CD14-positive monocyte (primary cell): ENCODE measurements at regions not wholly inside any gene's neighbourhood (a gene's known extent, or its start where the extent isn't known, plus 50 kb on each side); places are given as distances from the start of the nearest gene placed in this dataset.

Experiments
- DNase-seq, 3 donors: peaks; one replicate each; pipeline ENCODE4 v3.0.0-alpha.2; 2011 to 2022
- H2AFZ ChIP-seq: 2 replicates; pipeline ENCODE4 v1.6.0; 2012; ENCODE audit warnings: mild to moderate bottlenecking, low read depth, low read length, inconsistent platforms; ENCODE audit not compliant: insufficient read depth, poor library complexity, severe bottlenecking
- H3K27ac ChIP-seq, 2 donors: 1 replicate in 1 of 2; 2 replicates in 1 of 2; pipeline ENCODE4 v1.5.1; 2012 to 2013; ENCODE audit warnings: low read length in 2 of 2, control low read depth in 1 of 2, inconsistent platforms in 1 of 2, low read depth in 1 of 2, mild to moderate bottlenecking in 1 of 2
- H3K27me3 ChIP-seq, 2 donors: one replicate each; pipeline versions ENCODE4 v1.6.0 to v1.6.1; 2011 to 2013; ENCODE audit warnings: low read length in 2 of 2; ENCODE audit not compliant: control insufficient read depth in 2 of 2, insufficient read depth in 2 of 2
- H3K36me3 ChIP-seq, 2 donors: replicated peaks in 1 of 2; 1 replicate in 1 of 2; 2 replicates in 1 of 2; pipeline versions ENCODE4 v1.5.1 to v1.6.1; 2012 to 2013; ENCODE audit warnings: low read length in 2 of 2, control low read depth in 1 of 2, inconsistent platforms in 1 of 2, mild to moderate bottlenecking in 1 of 2; ENCODE audit not compliant: insufficient read depth in 2 of 2, control insufficient read depth in 1 of 2
- H3K4me1 ChIP-seq, 2 donors: 1 replicate in 1 of 2; 2 replicates in 1 of 2; pipeline versions ENCODE4 v1.5.1 to v1.6.1; 2012 to 2013; ENCODE audit warnings: low read length in 2 of 2, control low read depth in 1 of 2, inconsistent platforms in 1 of 2, mild to moderate bottlenecking in 1 of 2, moderate library complexity in 1 of 2; ENCODE audit not compliant: insufficient read depth in 2 of 2, control insufficient read depth in 1 of 2
- H3K4me2 ChIP-seq: replicated peaks from 2 replicates; pipeline ENCODE3; 2012; ENCODE audit warnings: low read length, moderate library complexity, mild to moderate bottlenecking; ENCODE audit not compliant: poor library complexity, severe bottlenecking; ENCODE audit errors: extremely low read depth
- H3K4me3 ChIP-seq, 3 experiments: fragments of 200-600 bp in 1 of 3; sonication (generic) in 1 of 3; replicated peaks in 1 of 3; 1 replicate in 2 of 3; 2 replicates in 1 of 3; pipeline ENCODE4 v1.5.1; 2011 to 2013; ENCODE audit warnings: low read length in 3 of 3, mild to moderate bottlenecking in 3 of 3, control low read depth in 2 of 3, low read depth in 2 of 3, inconsistent platforms in 1 of 3, moderate library complexity in 1 of 3
- H3K79me2 ChIP-seq: 2 replicates; pipeline ENCODE4 v1.6.0; 2012; ENCODE audit warnings: mild to moderate bottlenecking, control low read depth, inconsistent platforms, low read length, moderate library complexity; ENCODE audit not compliant: insufficient read depth
- H3K9ac ChIP-seq: 2 replicates; pipeline ENCODE4 v1.6.0; 2017; ENCODE audit warnings: low read length, mild to moderate bottlenecking; ENCODE audit not compliant: insufficient read depth, poor library complexity, severe bottlenecking
- H3K9me3 ChIP-seq, 2 donors: replicated peaks in 1 of 2; 1 replicate in 1 of 2; 2 replicates in 1 of 2; pipeline versions ENCODE4 v1.5.1 to v1.6.1; 2012 to 2013; ENCODE audit warnings: low read length in 2 of 2, control low read depth in 1 of 2; ENCODE audit not compliant: control insufficient read depth in 1 of 2, insufficient read depth in 1 of 2
- H4K20me1 ChIP-seq: 2 replicates; pipeline ENCODE4 v1.6.0; 2012; ENCODE audit warnings: mild to moderate bottlenecking, low read length, control low read depth, moderate library complexity; ENCODE audit not compliant: insufficient read depth
- H3K27ac Mint-ChIP-seq, 7 donors: one replicate each; pipeline ENCODE4 v1.8.0; 2020; ENCODE audit warnings: mild to moderate bottlenecking in 7 of 7, mixed read lengths in 7 of 7, moderate library complexity in 6 of 7, inconsistent platforms in 2 of 7
- H3K27me3 Mint-ChIP-seq, 3 donors: one replicate each; pipeline ENCODE4 v1.8.0; 2021 to 2022; ENCODE audit warnings: low read depth in 3 of 3, mild to moderate bottlenecking in 3 of 3, mixed read lengths in 3 of 3, moderate library complexity in 3 of 3, inconsistent platforms in 1 of 3
- H3K36me3 Mint-ChIP-seq, 2 donors: one replicate each; pipeline ENCODE4 v1.8.0; 2020; ENCODE audit warnings: mixed read lengths in 2 of 2, inconsistent platforms in 1 of 2, mild to moderate bottlenecking in 1 of 2
- H3K4me1 Mint-ChIP-seq: one replicate; pipeline ENCODE4 v1.8.0; 2020; ENCODE audit warnings: mild to moderate bottlenecking, mixed read lengths
- H3K4me3 Mint-ChIP-seq, 2 donors: one replicate each; pipeline ENCODE4 v1.8.0; 2020; ENCODE audit warnings: mild to moderate bottlenecking in 2 of 2, mixed read lengths in 2 of 2, moderate library complexity in 1 of 2
- H3K9me3 Mint-ChIP-seq, 7 donors: one replicate each; pipeline ENCODE4 v1.8.0; 2020 to 2022; ENCODE audit warnings: mixed read lengths in 7 of 7, mild to moderate bottlenecking in 6 of 7, moderate library complexity in 6 of 7, inconsistent platforms in 2 of 7
- WGBS: methylation state at CpG from one replicate; pipeline ENCODE4 v1.1.5; 2013; ENCODE audit warnings: missing lambda C conversion rate; ENCODE audit not compliant: insufficient coverage; 5-methylcytosine and 5-hydroxymethylcytosine counted together
- intact Hi-C, 2 donors: fragments of 100-400 bp; cut with micrococcal nuclease; formaldehyde crosslinking; loops; one replicate each; pipeline versions ENCODE4 v1.15.0 to v1.15.1; 2023
- TF ChIP-seq, protein P1 (sequence below): fragments of 200-600 bp; IDR thresholded peaks from one replicate; pipeline ENCODE4 v1.8.0; 2022; ENCODE audit warnings: antibody characterized with exemption, mild to moderate bottlenecking

DNA sequence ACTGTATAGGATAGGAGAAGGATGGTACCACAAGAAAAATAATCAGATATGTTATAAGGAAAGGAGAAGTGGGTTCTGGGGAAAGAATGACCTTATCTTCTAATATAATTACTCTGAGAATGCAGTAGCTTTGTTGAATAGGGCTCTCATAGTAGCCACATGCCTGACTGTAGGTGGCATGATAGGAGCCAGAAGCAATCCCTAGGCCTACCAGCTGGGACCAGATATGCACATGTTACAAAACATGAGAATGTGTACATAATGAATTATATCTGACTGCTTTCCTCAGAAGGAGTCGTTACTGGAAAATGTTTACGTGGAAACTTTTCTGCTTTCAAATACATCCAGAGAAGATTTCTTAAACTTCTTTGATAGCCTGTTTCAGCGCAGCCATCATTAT, 53.2 kb upstream of the FAM3C start:
- Mint-ChIP-seq H3K9me3 (peaks cover 0 to 6% (median 0%) of the 10 kb centered on the region in 7 donors), H3K4me1 (no peaks in the 10 kb centered on the region), H3K27ac (no peak overlapping the region), H3K4me3 (no peak overlapping the region), H3K27me3 (peaks cover 0 to under 1% (median 0%) of the 10 kb centered on the region in 3 donors), H3K36me3 (no peaks in the 10 kb centered on the region)
- Histone ChIP-seq H3K27ac (no peak overlapping the region), H3K4me2 (no peak overlapping the region), H3K9ac (no peak overlapping the region), H3K9me3 (no peaks in the 10 kb centered on the region), H3K79me2 (no peaks in the 10 kb centered on the region), H4K20me1 (no peaks in the 10 kb centered on the region), H3K27me3 (no peaks in the 10 kb centered on the region), H3K4me1 (no peaks in the 10 kb centered on the region), H2AFZ (no peak overlapping the region), H3K36me3 (no peaks in the 10 kb centered on the region), H3K4me3 (no peak overlapping the region)
- no peak for DNase-seq
- WGBS: no CpG with 5 or more reads among the region's 3 CpGs
- TF ChIP-seq, protein P1, sequence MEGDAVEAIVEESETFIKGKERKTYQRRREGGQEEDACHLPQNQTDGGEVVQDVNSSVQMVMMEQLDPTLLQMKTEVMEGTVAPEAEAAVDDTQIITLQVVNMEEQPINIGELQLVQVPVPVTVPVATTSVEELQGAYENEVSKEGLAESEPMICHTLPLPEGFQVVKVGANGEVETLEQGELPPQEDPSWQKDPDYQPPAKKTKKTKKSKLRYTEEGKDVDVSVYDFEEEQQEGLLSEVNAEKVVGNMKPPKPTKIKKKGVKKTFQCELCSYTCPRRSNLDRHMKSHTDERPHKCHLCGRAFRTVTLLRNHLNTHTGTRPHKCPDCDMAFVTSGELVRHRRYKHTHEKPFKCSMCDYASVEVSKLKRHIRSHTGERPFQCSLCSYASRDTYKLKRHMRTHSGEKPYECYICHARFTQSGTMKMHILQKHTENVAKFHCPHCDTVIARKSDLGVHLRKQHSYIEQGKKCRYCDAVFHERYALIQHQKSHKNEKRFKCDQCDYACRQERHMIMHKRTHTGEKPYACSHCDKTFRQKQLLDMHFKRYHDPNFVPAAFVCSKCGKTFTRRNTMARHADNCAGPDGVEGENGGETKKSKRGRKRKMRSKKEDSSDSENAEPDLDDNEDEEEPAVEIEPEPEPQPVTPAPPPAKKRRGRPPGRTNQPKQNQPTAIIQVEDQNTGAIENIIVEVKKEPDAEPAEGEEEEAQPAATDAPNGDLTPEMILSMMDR: no peak
- intact Hi-C loops: no loop called here

DNA sequence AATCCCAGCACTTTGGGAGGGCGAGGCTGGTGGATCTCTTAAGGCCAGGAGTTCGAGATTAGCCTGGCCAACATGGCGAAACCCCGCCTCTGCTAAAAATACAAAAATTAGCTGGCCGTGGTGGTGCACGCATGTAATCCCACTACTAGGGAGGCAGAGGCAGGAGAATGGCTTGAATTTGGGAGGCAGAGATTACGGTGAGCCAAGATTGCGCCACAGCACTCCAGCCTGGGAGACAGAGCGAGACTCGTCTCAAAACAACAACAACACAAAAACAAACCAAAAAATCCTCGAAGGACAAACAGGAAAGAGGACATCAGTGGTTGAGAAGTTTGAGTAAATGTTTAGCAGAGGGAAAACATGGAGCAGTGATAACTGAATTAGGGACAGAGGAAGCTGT, 52.3 kb upstream of the FAM3C start:
- H3K4me2 ChIP-seq: no peak overlapping the region
- H3K9ac ChIP-seq: no peak overlapping the region
- H3K4me3 Mint-ChIP-seq: no peak overlapping the region
- H3K27me3 ChIP-seq: no peaks in the 10 kb centered on the region
- H3K9me3 ChIP-seq: no peaks in the 10 kb centered on the region
- 100% methylated on average over 4 of the region's 11 CpGs for WGBS
- H4K20me1 ChIP-seq: no peaks in the 10 kb centered on the region
- TF ChIP-seq, protein P1: no peak
- no peak for DNase-seq
- H3K36me3 Mint-ChIP-seq: no peaks in the 10 kb centered on the region
- no peaks in the 10 kb centered on the region for H3K4me1 ChIP-seq
- intact Hi-C loops: no loop called here
- H3K27ac ChIP-seq: no peak overlapping the region
- no peak overlapping the region for H3K27ac Mint-ChIP-seq
- H3K9me3 Mint-ChIP-seq: peaks cover 0 to 5% (median 0%) of the 10 kb centered on the region in 7 donors
- H3K4me3 ChIP-seq: no peak overlapping the region
- no peaks in the 10 kb centered on the region for H3K36me3 ChIP-seq
- no peaks in the 10 kb centered on the region for H3K4me1 Mint-ChIP-seq
- H3K27me3 Mint-ChIP-seq: no peaks in the 10 kb centered on the region
- H2AFZ ChIP-seq: no peak overlapping the region
- H3K79me2 ChIP-seq: no peaks in the 10 kb centered on the region
